ENCODE measurements at regions not wholly inside any gene's neighbourhood (a gene's known extent, or its start where the extent isn't known, plus 50 kb on each side); places are given as distances from the start of the nearest gene placed in this dataset.

GRCh38 chr9:32234451-32234850 lies 150.0 kb upstream of the ACO1 start:
- no peaks in the 10 kb centered on the region for H3K36me3 Mint-ChIP-seq
- Histone ChIP-seq H3F3A (ENCODE audit: low read depth) (no peaks in the 10 kb centered on the region), H3K9me3 (ENCODE audit: low read depth) (no peaks in the 10 kb centered on the region), H2AFZ (replicated peaks) (no peak overlapping the region), H3K4me3 (no peak overlapping the region), H3K9ac (no peak overlapping the region), H4K20me1 (ENCODE audit: low read depth) (no peaks in the 10 kb centered on the region), H3K27me3 (no peaks in the 10 kb centered on the region), H3K27ac (no peak overlapping the region), H3K79me2 (ENCODE audit: low read depth) (no peaks in the 10 kb centered on the region), H3K36me3 (no peaks in the 10 kb centered on the region), H3K4me2 (no peak overlapping the region), H3K4me1 (no peaks in the 10 kb centered on the region)
- no peak for DNase-seq (ENCODE audit: low spot score)
- no peaks in the 10 kb centered on the region for H3K4me1 Mint-ChIP-seq
- TF ChIP-seq EZH2 (IDR thresholded peaks at IDR 0.05), result no peak
- no peak for TF ChIP-seq EZH2phosphoT487 (IDR thresholded peaks at IDR 0.05)
- no peak for TF ChIP-seq CTCF (IDR thresholded peaks at IDR 0.05)
- peaks cover 4% of the 10 kb centered on the region for H3K9me3 Mint-ChIP-seq
- no peak overlapping the region for H3K4me3 Mint-ChIP-seq
- no peaks in the 10 kb centered on the region for H3K27me3 Mint-ChIP-seq (ENCODE audit: insufficient read depth, low read depth)
- H3K27ac Mint-ChIP-seq, result no peak overlapping the region

DNA sequence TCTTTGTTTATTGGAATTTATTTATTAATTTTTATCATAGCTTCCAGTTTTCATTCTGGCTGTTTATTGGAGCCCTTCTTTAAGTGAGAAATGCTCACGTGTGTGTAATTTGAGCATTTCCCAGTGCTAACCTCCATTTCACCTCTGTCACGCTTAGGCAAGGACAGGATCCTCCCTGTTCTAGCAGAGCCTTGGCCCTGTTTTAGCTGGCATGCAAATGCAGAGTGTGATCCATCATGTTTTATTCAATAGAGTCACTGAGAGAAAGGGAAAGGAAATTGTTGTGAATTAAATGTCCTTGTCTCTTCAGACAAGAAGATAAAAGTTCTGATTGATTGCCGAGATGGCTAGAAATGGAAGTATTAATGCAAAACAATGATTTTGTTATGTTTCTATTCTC lies 137.3 kb upstream of the ACO1 start:
- Histone ChIP-seq H4K20me1 (ENCODE audit: low read depth) (no peaks in the 10 kb centered on the region), H3K27ac (no peak overlapping the region), H3K9ac (no peak overlapping the region), H3K4me3 (no peak overlapping the region), H3K4me1 (no peaks in the 10 kb centered on the region), H3K4me2 (no peak overlapping the region), H3F3A (ENCODE audit: low read depth) (no peaks in the 10 kb centered on the region), H3K9me3 (ENCODE audit: low read depth) (no peaks in the 10 kb centered on the region), H3K79me2 (ENCODE audit: low read depth) (no peaks in the 10 kb centered on the region), H3K27me3 (no peaks in the 10 kb centered on the region), H2AFZ (replicated peaks) (no peak overlapping the region), H3K36me3 (no peaks in the 10 kb centered on the region)
- TF ChIP-seq CTCF (IDR thresholded peaks at IDR 0.05) (no peak), EZH2 (IDR thresholded peaks at IDR 0.05) (no peak), EZH2phosphoT487 (IDR thresholded peaks at IDR 0.05) (no peak)
- Mint-ChIP-seq H3K9me3 (no peaks in the 10 kb centered on the region), H3K36me3 (no peaks in the 10 kb centered on the region), H3K4me3 (no peak overlapping the region), H3K27me3 (ENCODE audit: insufficient read depth, low read depth) (no peaks in the 10 kb centered on the region), H3K4me1 (peaks cover 5% of the 10 kb centered on the region), H3K27ac (no peak overlapping the region)
- DNase-seq (ENCODE audit: low spot score), result no peak

DNA sequence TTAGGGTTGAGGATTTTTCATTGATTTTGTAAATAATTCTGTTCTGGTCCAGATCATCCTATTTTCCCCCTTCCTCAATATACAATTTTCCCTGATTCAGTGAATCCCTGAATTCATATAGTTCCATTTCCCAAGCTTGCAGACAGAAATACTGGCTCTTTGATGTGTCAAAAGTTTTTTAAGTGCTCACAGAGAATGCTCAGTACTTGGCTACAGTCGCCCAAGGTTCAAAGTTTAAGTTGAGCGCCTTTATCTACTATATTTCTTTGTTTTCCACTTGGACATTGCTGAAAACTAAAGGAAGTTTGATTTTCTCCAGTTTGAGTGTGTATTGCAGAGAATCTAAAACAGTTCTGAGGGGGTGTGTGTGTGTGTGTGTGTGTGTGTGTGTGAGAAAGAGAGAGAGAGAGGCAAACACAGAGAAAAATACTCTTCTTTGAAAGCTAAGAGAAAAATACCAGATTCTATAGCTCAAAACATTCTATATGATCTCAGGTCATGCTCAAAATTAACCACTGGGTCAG lies 136.2 kb upstream of the ACO1 start:
- Histone ChIP-seq H3F3A (ENCODE audit: low read depth) (no peaks in the 10 kb centered on the region), H3K4me2 (no peak overlapping the region), H3K79me2 (ENCODE audit: low read depth) (no peaks in the 10 kb centered on the region), H3K9ac (no peak overlapping the region), H3K4me1 (no peaks in the 10 kb centered on the region), H3K9me3 (ENCODE audit: low read depth) (no peaks in the 10 kb centered on the region), H3K27me3 (no peaks in the 10 kb centered on the region), H3K4me3 (no peak overlapping the region), H3K27ac (no peak overlapping the region), H2AFZ (replicated peaks) (no peak overlapping the region), H4K20me1 (ENCODE audit: low read depth) (no peaks in the 10 kb centered on the region), H3K36me3 (no peaks in the 10 kb centered on the region)
- no peaks in the 10 kb centered on the region for H3K27me3 Mint-ChIP-seq (ENCODE audit: insufficient read depth, low read depth)
- H3K36me3 Mint-ChIP-seq, result no peaks in the 10 kb centered on the region
- H3K27ac Mint-ChIP-seq, result no peak overlapping the region
- H3K4me1 Mint-ChIP-seq, result peaks cover 5% of the 10 kb centered on the region
- TF ChIP-seq CTCF (IDR thresholded peaks at IDR 0.05) (no peak), EZH2 (IDR thresholded peaks at IDR 0.05) (no peak), EZH2phosphoT487 (IDR thresholded peaks at IDR 0.05) (no peak)
- no peak overlapping the region for H3K4me3 Mint-ChIP-seq
- H3K9me3 Mint-ChIP-seq, result no peaks in the 10 kb centered on the region
- DNase-seq (ENCODE audit: low spot score), result no peak

Measured in neural progenitor cell (in vitro differentiated cells).